ENCODE measurements at regions not wholly inside any gene's neighbourhood (a gene's known extent, or its start where the extent isn't known, plus 50 kb on each side); places are given as distances from the start of the nearest gene placed in this dataset.
"Not testable (repeated sequence)": the region's sequence is repeated elsewhere in the genome, so short reads cannot be mapped to it uniquely, and the experiment has no call there.

DNA sequence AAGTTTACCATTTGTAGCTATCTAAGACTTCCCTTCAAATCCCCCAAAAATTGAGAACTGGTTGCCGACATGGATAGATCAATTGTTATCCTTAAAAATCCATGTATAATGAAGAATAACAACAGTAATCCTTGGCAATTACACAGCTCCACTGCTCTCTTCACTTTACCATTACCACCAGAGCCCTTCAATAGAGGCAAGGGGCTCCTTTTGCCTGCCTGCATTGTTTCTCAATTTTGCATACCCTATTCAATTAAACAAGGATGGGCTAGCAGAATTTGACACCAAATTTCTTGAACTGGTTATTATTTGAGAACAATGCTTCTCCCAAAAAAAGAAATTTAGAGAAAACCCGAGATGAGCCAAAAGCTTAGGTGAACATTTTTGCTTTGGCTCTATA is 387.8 kb upstream of the PKN2 start:
- intact Hi-C loops (cut with DNase I) = no loop called here
- no peak for DNase-seq

- no peak for DNase-seq
- intact Hi-C loops (cut with DNase I) = no loop called here
Measured at GRCh38 chr1:88296642-88297041, 387.4 kb upstream of the PKN2 start.

- intact Hi-C loops (cut with DNase I) = no loop called here
- DNase-seq = no peak
Measured at GRCh38 chr1:88298506-88298905, 385.6 kb upstream of the PKN2 start.

- intact Hi-C loops (cut with DNase I) = loop anchor here (5.0 to 10.0 kb wide), 2 partner anchors 1006 to 1169 kb away; no protein-coding TSS in a partner anchor
- no peak for DNase-seq
Measured at GRCh38 chr1:88300752-88301263, 383.3 kb upstream of the PKN2 start.

DNA sequence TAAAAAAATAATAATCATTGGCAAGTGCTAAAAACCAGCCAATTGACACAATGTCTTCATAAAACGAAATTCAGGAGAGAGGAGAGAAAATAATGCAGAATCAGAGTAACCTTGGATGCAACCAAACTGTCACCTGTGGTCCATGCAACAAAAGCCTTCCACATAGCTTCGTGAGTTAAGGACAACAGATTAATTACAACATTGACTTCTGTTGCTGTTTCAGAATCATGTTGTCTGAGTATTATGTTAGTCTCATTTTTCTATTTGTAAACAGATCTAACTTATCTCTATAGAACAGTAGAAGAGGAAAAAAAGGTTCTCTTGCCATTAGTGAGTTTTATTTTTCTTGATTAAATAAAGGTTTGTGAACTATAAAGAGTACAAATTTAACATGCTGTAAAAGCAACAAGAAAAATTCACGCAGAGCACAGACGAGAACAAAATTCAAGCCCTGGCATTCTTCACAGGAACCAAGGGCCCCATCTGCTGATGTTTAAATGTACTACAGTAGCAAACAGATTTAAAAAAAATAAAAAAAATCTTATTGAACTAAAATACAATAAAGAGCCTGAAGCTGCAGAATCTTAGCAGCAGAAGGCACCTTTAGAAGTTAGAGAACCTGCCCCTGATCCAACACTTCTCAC is 381.1 kb upstream of the PKN2 start:
- intact Hi-C loops (cut with DNase I) = loop anchor here (1.0 to 10.0 kb wide), 3 partner anchors 123 to 1171 kb away; no protein-coding TSS in a partner anchor
- DNase-seq = peak in 2 of 10 donors; percentile 16 to 45

DNA sequence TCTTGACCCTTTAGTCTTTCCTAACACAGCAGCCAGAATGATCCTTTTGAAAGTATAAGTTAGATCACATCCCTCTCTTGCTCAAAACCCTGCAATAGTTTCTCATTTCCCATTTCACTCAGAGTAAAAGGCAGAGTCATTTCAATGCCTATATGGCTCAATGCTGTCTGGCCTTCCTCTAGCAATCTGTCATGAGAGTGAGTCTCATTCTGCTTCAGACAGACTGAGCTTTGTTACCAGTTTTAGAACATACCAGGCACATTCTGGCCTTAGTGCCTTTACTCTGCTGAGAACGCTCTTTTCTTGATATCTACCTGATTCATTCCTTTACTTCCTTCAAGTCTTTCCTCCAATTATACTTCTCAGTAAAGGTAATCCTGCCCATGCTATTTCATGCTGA is 372.8 kb upstream of the PKN2 start:
- intact Hi-C loops (cut with DNase I) = no loop called here
- no peak for DNase-seq

GRCh38 chr1:88311907-88312306 is 372.2 kb upstream of the PKN2 start:
- intact Hi-C loops (cut with DNase I) = no loop called here
- no peak for DNase-seq

GRCh38 chr1:88317396-88317795 is 366.7 kb upstream of the PKN2 start:
- intact Hi-C loops (cut with DNase I) = no loop called here
- DNase-seq = no peak

DNA sequence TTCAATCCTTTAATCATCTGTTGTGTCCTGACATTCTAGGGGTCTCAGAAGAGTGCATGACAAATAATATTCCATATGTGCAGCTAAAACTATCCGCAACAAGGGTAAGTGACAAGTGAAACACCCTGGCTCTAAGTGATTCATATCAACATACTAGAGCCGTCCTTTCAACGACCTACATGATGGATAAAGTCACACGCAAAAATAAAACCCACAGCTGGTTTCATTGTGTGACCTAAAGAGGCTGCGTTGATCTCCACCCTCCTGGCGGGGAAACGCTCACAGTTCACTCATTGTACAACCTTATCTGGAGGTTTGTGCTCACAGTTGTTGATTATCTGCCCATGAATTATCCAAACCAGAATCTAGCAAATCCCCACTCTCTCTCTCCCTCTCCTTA is 365.3 kb upstream of the PKN2 start:
- intact Hi-C loops (cut with DNase I) = no loop called here
- no peak for DNase-seq

GRCh38 chr1:88320291-88320690 is 363.8 kb upstream of the PKN2 start:
- intact Hi-C loops (cut with DNase I) = no loop called here
- DNase-seq = no peak

GRCh38 chr1:88321706-88322105 is 362.4 kb upstream of the PKN2 start:
- DNase-seq = no peak
- intact Hi-C loops (cut with DNase I) = no loop called here

DNA sequence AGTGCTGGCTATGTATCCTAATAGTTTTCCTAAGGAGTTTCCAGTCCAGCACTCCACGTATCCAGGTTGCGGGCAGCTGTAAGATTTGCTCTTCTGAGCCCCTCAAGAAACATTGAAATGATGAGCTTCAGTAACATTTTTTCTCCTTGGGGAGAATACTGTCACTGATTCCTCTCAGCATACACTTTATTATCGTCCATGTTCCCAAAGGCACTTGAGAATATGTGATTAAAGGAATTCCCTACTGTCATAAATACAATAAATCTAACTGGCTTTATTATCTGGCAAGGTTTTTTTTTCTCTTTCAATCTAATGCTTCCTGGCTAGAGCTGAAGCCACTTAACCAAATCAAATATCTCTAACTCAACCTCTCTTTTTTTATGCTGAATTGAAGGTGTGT is 359.2 kb upstream of the PKN2 start:
- intact Hi-C loops (cut with DNase I) = no loop called here
- DNase-seq = no peak

DNA sequence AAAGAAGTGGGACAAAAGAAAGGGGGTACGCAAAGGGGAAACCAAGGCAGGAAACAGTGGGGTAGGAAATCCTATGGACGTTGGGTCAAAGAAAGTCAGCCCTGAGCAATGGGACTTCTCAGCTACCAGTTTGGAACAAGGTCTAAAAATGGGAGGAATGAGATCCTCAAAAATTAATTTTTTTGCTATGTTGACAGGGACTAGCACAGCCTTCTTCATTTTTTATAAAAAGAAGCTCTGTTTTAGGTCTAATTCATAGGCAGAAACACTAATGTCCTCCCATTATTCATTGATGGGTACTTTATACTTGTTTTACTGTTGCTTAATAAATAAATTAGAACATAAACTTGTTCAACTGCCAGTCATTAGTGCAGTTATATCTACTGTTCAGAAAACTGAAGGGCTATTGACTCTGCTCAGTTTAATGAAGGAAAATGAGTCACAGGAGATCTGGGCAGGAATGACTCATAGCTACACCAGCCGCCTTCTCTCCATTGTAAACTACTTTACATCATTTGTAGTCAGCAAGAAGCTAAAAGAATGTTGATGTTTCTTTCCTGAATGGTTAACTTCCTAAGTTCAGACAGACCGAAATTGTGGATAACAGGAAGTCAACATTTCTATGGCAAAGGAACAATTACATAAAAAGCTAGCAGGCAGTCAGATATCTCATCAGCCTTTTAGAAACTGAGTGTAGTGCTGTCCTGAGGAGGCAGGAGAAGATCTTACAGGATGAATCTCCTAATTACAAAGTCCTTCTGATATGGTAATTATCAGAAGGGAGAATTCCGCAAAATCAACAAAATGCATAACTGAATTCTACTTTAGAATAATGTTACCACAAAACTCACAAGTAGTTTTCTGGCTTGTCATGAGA is 356.4 kb upstream of the PKN2 start:
- intact Hi-C loops (cut with DNase I) = no loop called here
- DNase-seq = no peak

GRCh38 chr1:88330201-88330600 is 353.9 kb upstream of the PKN2 start:
- DNase-seq = no peak
- intact Hi-C loops (cut with DNase I) = no loop called here

DNA sequence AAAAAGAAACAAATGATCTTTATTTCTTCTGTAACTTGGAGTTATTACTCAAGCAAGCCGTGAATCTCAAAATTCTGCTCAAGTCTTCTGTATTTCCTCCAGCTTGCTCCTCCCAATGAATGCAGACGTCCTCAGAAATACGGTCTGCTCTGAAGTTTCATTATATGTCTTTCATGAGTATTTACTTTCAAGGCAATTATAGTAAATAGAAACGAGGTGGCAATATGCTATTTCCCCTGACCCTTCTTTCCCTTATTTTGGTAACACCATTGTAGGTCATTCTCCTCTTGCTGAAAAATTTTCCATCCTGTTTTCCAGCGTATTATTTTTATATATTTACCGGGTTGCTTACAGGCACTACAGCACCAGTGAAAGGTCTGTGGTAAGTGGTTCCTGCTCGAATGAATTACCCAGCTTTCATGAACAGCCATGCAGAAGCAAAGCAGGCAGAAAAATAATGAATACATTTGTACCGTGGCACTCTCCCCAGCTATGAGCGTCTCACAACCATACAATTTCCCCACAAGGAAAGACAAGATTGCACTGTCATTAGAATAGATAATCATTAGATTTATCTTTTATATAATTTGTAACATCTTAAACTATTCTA is 350.9 kb upstream of the PKN2 start:
- no peak for DNase-seq
- intact Hi-C loops (cut with DNase I) = no loop called here

DNA sequence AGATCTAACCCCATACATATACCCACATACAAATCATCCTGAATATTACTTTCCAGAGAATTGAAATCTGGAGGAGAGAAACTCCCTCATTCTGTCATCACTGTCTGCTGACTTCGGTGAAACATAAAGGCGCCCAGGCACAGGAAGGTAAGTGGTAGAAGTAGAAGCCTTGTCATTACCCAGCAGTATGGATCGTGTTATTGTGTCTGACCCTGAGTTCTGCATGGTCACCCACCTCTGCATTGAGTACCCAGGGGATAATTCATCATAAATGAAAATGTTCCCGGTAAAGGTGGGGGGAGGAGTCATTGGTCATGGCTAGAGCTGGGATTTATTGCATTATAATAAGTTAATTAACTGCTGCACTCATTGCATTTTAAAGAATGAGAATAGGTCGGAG is 342.6 kb upstream of the PKN2 start:
- intact Hi-C loops (cut with DNase I) = no loop called here
- DNase-seq = no peak

- intact Hi-C loops (cut with DNase I); DNase-seq: not testable (repeated sequence)
Measured at GRCh38 chr1:88342081-88342480, 342.0 kb upstream of the PKN2 start.

DNA sequence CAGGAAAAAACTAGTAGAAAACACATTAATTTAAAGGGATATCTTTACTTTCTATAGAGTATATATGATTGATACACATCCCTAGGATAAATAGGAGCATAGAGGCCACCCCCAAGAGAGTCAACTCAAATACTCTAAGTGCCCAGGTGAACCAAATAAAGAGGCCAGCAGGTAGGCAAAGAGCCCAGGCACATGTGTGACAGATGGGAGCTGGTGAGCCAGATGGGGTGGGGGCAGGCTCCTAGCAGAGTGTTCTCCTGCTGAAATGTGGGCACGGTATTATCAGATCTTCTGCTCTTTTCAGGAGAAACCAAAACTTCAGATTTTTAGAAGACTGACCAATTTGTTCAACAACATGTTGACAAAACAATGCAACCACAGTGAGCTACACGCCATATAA is 333.4 kb upstream of the PKN2 start:
- intact Hi-C loops (cut with DNase I) = no loop called here
- DNase-seq = peak in 3 of 10 donors; percentile 3 to 78 (median 59)

- DNase-seq = no peak
- intact Hi-C loops (cut with DNase I) = no loop called here
Measured at GRCh38 chr1:88351960-88352359, 332.1 kb upstream of the PKN2 start.

GRCh38 chr1:88354256-88354655 is 329.8 kb upstream of the PKN2 start:
- intact Hi-C loops (cut with DNase I) = no loop called here
- DNase-seq = no peak

GRCh38 chr1:88357729-88358128 is 326.3 kb upstream of the PKN2 start:
- intact Hi-C loops (cut with DNase I) = no loop called here
- DNase-seq = no peak
